Upper lobe of left lung (tissue), 4 donors: ENCODE measurements at regions not wholly inside any gene's neighbourhood (a gene's known extent, or its start where the extent isn't known, plus 50 kb on each side); places are given as distances from the start of the nearest gene placed in this dataset.

Source experiments
- CTCF ChIP-seq, 6 experiments: fragments of 450-650 bp in 4 of 6; fragments of 200-600 bp in 2 of 6; sonication (generic) in 2 of 6; IDR thresholded peaks; one replicate each; pipeline ENCODE4 v1.5.1; 2016 to 2019; ENCODE audit warnings: antibody characterized with exemption in 6 of 6
- POLR2A ChIP-seq, 4 donors: fragments of 450-650 bp; IDR thresholded peaks; one replicate each; pipeline ENCODE4 v1.5.1; 2016 to 2017; ENCODE audit warnings: antibody characterized with exemption in 4 of 4, mild to moderate bottlenecking in 2 of 4

DNA sequence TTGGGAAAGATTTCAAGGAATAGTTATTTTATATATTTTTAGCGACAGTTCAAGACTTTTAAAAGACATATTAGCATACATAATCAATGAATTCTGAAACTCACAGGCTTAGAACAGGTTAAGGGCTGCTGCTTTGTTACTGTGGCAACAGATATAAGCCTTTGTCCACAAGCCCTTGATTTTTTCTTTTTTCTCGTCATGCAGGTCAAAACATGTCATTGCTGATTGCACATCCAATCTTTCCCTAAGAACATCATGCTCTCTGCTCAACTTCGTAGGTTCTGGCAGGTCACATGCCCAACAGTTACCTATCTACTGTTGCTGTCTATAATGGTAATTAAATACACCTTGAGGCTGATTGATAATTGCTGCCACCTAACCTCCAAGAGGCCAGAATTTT, 172.5 kb upstream of the PTPRD start:
- TF ChIP-seq POLR2A (IDR thresholded peaks at IDR 0.05) (no peak), CTCF (IDR thresholded peaks at IDR 0.05) (no peak)
